ENCODE measurements at regions not wholly inside any gene's neighbourhood (a gene's known extent, or its start where the extent isn't known, plus 50 kb on each side); places are given as distances from the start of the nearest gene placed in this dataset.

- TF ChIP-seq, protein P1, sequence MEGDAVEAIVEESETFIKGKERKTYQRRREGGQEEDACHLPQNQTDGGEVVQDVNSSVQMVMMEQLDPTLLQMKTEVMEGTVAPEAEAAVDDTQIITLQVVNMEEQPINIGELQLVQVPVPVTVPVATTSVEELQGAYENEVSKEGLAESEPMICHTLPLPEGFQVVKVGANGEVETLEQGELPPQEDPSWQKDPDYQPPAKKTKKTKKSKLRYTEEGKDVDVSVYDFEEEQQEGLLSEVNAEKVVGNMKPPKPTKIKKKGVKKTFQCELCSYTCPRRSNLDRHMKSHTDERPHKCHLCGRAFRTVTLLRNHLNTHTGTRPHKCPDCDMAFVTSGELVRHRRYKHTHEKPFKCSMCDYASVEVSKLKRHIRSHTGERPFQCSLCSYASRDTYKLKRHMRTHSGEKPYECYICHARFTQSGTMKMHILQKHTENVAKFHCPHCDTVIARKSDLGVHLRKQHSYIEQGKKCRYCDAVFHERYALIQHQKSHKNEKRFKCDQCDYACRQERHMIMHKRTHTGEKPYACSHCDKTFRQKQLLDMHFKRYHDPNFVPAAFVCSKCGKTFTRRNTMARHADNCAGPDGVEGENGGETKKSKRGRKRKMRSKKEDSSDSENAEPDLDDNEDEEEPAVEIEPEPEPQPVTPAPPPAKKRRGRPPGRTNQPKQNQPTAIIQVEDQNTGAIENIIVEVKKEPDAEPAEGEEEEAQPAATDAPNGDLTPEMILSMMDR (conservative IDR thresholded peaks at IDR 0.05; ENCODE audit: low read depth, low read length): no peak
- TF ChIP-seq EZH2 (IDR thresholded peaks at IDR 0.05; ENCODE audit: borderline replicate concordance, low read depth, low read length, poor library complexity, severe bottlenecking): no peak
- no peak overlapping the region for H3K4me3 ChIP-seq (ENCODE audit: low read depth, low read length, poor library complexity, severe bottlenecking)
- no peaks in the 10 kb centered on the region for H3K9me3 ChIP-seq (ENCODE audit: low read depth, low read length, poor library complexity, severe bottlenecking)
- POLR2A ChIA-PET (ENCODE audit: low non-redundant PET): no interaction called here
- DNase-seq (ENCODE audit: low spot score): no peak
- no peak overlapping the region for H3K27ac ChIP-seq (ENCODE audit: low read depth, low read length, poor library complexity, severe bottlenecking)
- CTCF ChIA-PET: no interaction called here
- H3K4me1 ChIP-seq (ENCODE audit: insufficient read depth, low read length, poor library complexity, severe bottlenecking): no peaks in the 10 kb centered on the region
- H3K27me3 ChIP-seq (replicated peaks; ENCODE audit: insufficient read depth, low read depth, low read length, poor library complexity): peaks cover 34% of the 10 kb centered on the region
- intact Hi-C loops (cut with micrococcal nuclease; ENCODE audit: unreplicated experiment): no loop called here
- no TSS peak for BruUV-seq (replicated peaks)
- H3K36me3 ChIP-seq (ENCODE audit: insufficient read depth, low read length, poor library complexity, severe bottlenecking): no peaks in the 10 kb centered on the region
Measured at GRCh38 chr20:48463096-48463720, 364.6 kb downstream of the PREX1 start.

GRCh38 chr20:48461735-48462119, 366.1 kb downstream of the PREX1 start:
- BruUV-seq (replicated peaks): no TSS peak
- intact Hi-C loops (cut with micrococcal nuclease; ENCODE audit: unreplicated experiment): no loop called here
- CTCF ChIA-PET: no interaction called here

DNA sequence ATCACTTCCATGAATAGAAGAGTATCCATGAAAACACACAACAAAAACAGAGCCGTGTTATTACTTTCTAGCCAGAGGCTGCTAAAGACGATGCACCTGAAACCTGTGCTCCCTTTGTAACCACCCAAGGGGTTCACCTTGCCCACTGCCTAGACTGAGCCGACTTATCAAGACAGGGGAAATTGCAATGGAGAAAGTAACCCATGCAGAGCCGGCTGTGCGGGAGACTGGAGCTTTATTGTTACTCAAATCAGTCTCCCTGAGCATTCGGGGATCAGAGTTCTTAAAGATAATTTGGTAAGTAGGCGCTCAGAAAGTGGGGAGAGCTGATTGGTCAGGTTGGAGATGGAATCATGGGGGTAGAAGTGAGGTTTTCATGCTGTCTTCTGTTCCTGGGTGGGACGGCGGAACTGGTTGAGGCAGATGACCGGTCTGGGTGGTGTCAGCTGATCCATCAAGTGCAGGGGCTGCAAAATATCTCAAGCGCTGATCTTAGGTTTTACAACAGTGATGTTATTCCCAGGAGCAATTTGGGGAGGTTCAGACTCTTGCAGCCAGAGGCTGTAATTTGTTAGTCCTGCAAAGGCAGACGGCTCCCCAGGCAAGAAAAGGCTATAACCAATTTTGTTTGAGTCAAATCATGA, 366.6 kb downstream of the PREX1 start:
- DNase-seq (ENCODE audit: low spot score): no peak
- Histone ChIP-seq H3K27ac (ENCODE audit: low read depth, low read length, poor library complexity, severe bottlenecking) (no peak overlapping the region), H3K36me3 (ENCODE audit: insufficient read depth, low read length, poor library complexity, severe bottlenecking) (no peaks in the 10 kb centered on the region), H3K4me3 (ENCODE audit: low read depth, low read length, poor library complexity, severe bottlenecking) (no peak overlapping the region), H3K27me3 (replicated peaks; ENCODE audit: insufficient read depth, low read depth, low read length, poor library complexity) (peaks cover 29% of the 10 kb centered on the region), H3K4me1 (ENCODE audit: insufficient read depth, low read length, poor library complexity, severe bottlenecking) (peaks cover 8% of the 10 kb centered on the region), H3K9me3 (ENCODE audit: low read depth, low read length, poor library complexity, severe bottlenecking) (no peaks in the 10 kb centered on the region)
- POLR2A ChIA-PET (ENCODE audit: low non-redundant PET): no interaction called here
- TF ChIP-seq, protein P1 (conservative IDR thresholded peaks at IDR 0.05; ENCODE audit: low read depth, low read length): no peak
- no peak for TF ChIP-seq EZH2 (IDR thresholded peaks at IDR 0.05; ENCODE audit: borderline replicate concordance, low read depth, low read length, poor library complexity, severe bottlenecking)
- no TSS peak for BruUV-seq (replicated peaks)
- CTCF ChIA-PET: no interaction called here
- intact Hi-C loops (cut with micrococcal nuclease; ENCODE audit: unreplicated experiment): no loop called here

More at GRCh38 chr20:48461735-48462119, 366.1 kb downstream of the PREX1 start:
- DNase-seq (ENCODE audit: low spot score): no peak
- TF ChIP-seq EZH2 (IDR thresholded peaks at IDR 0.05; ENCODE audit: borderline replicate concordance, low read depth, low read length, poor library complexity, severe bottlenecking): no peak
- TF ChIP-seq, protein P1 (conservative IDR thresholded peaks at IDR 0.05; ENCODE audit: low read depth, low read length): no peak
- no peak overlapping the region for H3K27ac ChIP-seq (ENCODE audit: low read depth, low read length, poor library complexity, severe bottlenecking)
- POLR2A ChIA-PET (ENCODE audit: low non-redundant PET): no interaction called here
- H3K9me3 ChIP-seq (ENCODE audit: low read depth, low read length, poor library complexity, severe bottlenecking): no peaks in the 10 kb centered on the region
- no peak overlapping the region for H3K4me3 ChIP-seq (ENCODE audit: low read depth, low read length, poor library complexity, severe bottlenecking)
- no peaks in the 10 kb centered on the region for H3K36me3 ChIP-seq (ENCODE audit: insufficient read depth, low read length, poor library complexity, severe bottlenecking)
- H3K27me3 ChIP-seq (replicated peaks; ENCODE audit: insufficient read depth, low read depth, low read length, poor library complexity): peaks cover 29% of the 10 kb centered on the region
- H3K4me1 ChIP-seq (ENCODE audit: insufficient read depth, low read length, poor library complexity, severe bottlenecking): peaks cover 5% of the 10 kb centered on the region

Measured in A673 (cell line).